Nephron (organoid): ENCODE measurements at regions not wholly inside any gene's neighbourhood (a gene's known extent, or its start where the extent isn't known, plus 50 kb on each side); places are given as distances from the start of the nearest gene placed in this dataset.

Source experiments
- H3K27ac Mint-ChIP-seq, 3 experiments: 2 replicates each; pipeline ENCODE4 v1.8.0; 2020; ENCODE audit warnings: mixed read lengths in 3 of 3, mild to moderate bottlenecking in 2 of 3, moderate library complexity in 1 of 3
- H3K27me3 Mint-ChIP-seq: 2 replicates; pipeline ENCODE4 v1.8.0; 2021; ENCODE audit warnings: low read depth, mild to moderate bottlenecking, moderate library complexity, mixed read lengths
- H3K36me3 Mint-ChIP-seq: 2 replicates; pipeline ENCODE4 v1.8.0; 2020; ENCODE audit warnings: low read depth, mixed read lengths
- H3K4me1 Mint-ChIP-seq: 2 replicates; pipeline ENCODE4 v1.8.0; 2020; ENCODE audit warnings: mixed read lengths
- H3K4me3 Mint-ChIP-seq, 3 experiments: 2 replicates each; pipeline ENCODE4 v1.8.0; 2020; ENCODE audit warnings: mild to moderate bottlenecking in 3 of 3, mixed read lengths in 3 of 3, moderate library complexity in 2 of 3
- H3K9me3 Mint-ChIP-seq: 2 replicates; pipeline ENCODE4 v1.8.0; 2020; ENCODE audit warnings: mixed read lengths
- TF ChIP-seq, protein P1 (sequence below), 3 experiments: fragments of 200-600 bp; sonication (generic); IDR thresholded peaks; one replicate each; pipeline ENCODE4 v1.5.0; 2021; ENCODE audit warnings: antibody characterized with exemption in 3 of 3; ENCODE audit not compliant: unreplicated experiment in 3 of 3

DNA sequence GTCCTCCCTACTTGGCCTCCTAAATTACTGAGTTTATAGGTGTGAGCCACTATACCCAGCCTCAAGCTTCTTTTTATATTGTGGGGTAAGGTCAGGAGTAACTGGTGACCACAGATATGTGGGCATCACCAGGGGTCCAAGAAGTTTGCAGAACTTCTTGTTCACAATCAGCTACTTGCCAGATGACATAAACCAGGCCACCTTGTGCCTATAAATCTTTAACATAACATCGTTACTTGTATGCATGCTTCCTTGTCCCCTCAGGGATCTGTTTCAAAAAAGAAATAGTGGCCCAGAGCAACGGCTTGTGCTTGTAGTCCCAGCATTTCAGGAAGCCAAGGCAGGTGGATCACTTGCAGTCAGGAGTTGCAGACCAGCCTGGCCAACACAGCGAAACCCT, 115.1 kb upstream of the FAM174B start:
- Mint-ChIP-seq H3K4me3 (no peak overlapping the region), H3K4me1 (no peaks in the 10 kb centered on the region), H3K27ac (no peak overlapping the region), H3K9me3 (peaks cover 3% of the 10 kb centered on the region), H3K27me3 (no peaks in the 10 kb centered on the region), H3K36me3 (peaks cover 4% of the 10 kb centered on the region)
- TF ChIP-seq, protein P1, sequence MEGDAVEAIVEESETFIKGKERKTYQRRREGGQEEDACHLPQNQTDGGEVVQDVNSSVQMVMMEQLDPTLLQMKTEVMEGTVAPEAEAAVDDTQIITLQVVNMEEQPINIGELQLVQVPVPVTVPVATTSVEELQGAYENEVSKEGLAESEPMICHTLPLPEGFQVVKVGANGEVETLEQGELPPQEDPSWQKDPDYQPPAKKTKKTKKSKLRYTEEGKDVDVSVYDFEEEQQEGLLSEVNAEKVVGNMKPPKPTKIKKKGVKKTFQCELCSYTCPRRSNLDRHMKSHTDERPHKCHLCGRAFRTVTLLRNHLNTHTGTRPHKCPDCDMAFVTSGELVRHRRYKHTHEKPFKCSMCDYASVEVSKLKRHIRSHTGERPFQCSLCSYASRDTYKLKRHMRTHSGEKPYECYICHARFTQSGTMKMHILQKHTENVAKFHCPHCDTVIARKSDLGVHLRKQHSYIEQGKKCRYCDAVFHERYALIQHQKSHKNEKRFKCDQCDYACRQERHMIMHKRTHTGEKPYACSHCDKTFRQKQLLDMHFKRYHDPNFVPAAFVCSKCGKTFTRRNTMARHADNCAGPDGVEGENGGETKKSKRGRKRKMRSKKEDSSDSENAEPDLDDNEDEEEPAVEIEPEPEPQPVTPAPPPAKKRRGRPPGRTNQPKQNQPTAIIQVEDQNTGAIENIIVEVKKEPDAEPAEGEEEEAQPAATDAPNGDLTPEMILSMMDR (IDR thresholded peaks at IDR 0.05; ENCODE audit: unreplicated experiment in 3 of 3): no peak

GRCh38 chr15:92772061-92772460, 116.5 kb upstream of the FAM174B start:
- no peak overlapping the region for H3K4me3 Mint-ChIP-seq
- no peaks in the 10 kb centered on the region for H3K27me3 Mint-ChIP-seq
- no peak overlapping the region for H3K27ac Mint-ChIP-seq
- TF ChIP-seq, protein P1 (IDR thresholded peaks at IDR 0.05; ENCODE audit: unreplicated experiment in 3 of 3): no peak
- no peaks in the 10 kb centered on the region for H3K4me1 Mint-ChIP-seq
- H3K36me3 Mint-ChIP-seq: peaks cover 4% of the 10 kb centered on the region
- peaks cover 3% of the 10 kb centered on the region for H3K9me3 Mint-ChIP-seq

- H3K9me3 Mint-ChIP-seq: peaks cover 3% of the 10 kb centered on the region
- H3K4me3 Mint-ChIP-seq: no peak overlapping the region
- H3K36me3 Mint-ChIP-seq: peaks cover 4% of the 10 kb centered on the region
- H3K27ac Mint-ChIP-seq: no peak overlapping the region
- H3K27me3 Mint-ChIP-seq: no peaks in the 10 kb centered on the region
- TF ChIP-seq, protein P1 (IDR thresholded peaks at IDR 0.05; ENCODE audit: unreplicated experiment in 3 of 3): no peak
- H3K4me1 Mint-ChIP-seq: no peaks in the 10 kb centered on the region
Observed at GRCh38 chr15:92772626-92773244, 117.2 kb upstream of the FAM174B start.

DNA sequence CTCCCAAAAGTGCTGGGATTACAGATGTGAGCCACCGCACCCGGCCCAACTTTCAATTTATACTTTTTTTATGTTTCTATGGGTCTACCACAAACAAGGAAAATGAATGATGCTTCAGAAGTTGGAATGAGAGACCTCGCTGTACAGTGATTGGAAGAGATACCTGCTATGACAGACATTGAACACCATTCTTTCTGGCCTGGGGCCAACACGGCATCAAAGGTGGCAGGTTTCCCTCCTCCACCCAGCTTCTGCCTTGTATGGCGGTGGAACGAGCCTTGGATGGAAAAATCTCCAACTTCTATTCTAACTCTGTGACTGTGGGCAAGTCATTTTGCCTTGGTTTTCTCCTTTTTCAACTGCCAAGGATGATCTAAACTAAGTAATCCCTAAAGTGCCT, 117.8 kb upstream of the FAM174B start:
- H3K36me3 Mint-ChIP-seq: peaks cover 4% of the 10 kb centered on the region
- no peak overlapping the region for H3K27ac Mint-ChIP-seq
- peaks cover 3% of the 10 kb centered on the region for H3K9me3 Mint-ChIP-seq
- H3K4me3 Mint-ChIP-seq: no peak overlapping the region
- no peaks in the 10 kb centered on the region for H3K27me3 Mint-ChIP-seq
- TF ChIP-seq, protein P1 (IDR thresholded peaks at IDR 0.05; ENCODE audit: unreplicated experiment in 3 of 3): no peak
- no peaks in the 10 kb centered on the region for H3K4me1 Mint-ChIP-seq

- peaks cover 7% of the 10 kb centered on the region for H3K36me3 Mint-ChIP-seq
- peaks cover 5% of the 10 kb centered on the region for H3K9me3 Mint-ChIP-seq
- no peaks in the 10 kb centered on the region for H3K4me1 Mint-ChIP-seq
- H3K27ac Mint-ChIP-seq: no peak overlapping the region
- no peak overlapping the region for H3K4me3 Mint-ChIP-seq
- no peaks in the 10 kb centered on the region for H3K27me3 Mint-ChIP-seq
- TF ChIP-seq, protein P1 (IDR thresholded peaks at IDR 0.05; ENCODE audit: unreplicated experiment in 3 of 3): no peak
Observed at GRCh38 chr15:92779874-92780273, 120.2 kb upstream of the CHD2 start.

- Mint-ChIP-seq H3K4me3 (no peak overlapping the region), H3K36me3 (peaks cover 12% of the 10 kb centered on the region), H3K9me3 (peaks cover 5% of the 10 kb centered on the region), H3K27ac (no peak overlapping the region), H3K4me1 (no peaks in the 10 kb centered on the region), H3K27me3 (no peaks in the 10 kb centered on the region)
- TF ChIP-seq, protein P1 (IDR thresholded peaks at IDR 0.05; ENCODE audit: unreplicated experiment in 3 of 3): no peak
Observed at GRCh38 chr15:92780843-92781242, 119.3 kb upstream of the CHD2 start.
